Raji (cell line): ENCODE measurements at regions not wholly inside any gene's neighbourhood (a gene's known extent, or its start where the extent isn't known, plus 50 kb on each side); places are given as distances from the start of the nearest gene placed in this dataset.

Experiments used
- POLR2A ChIP-seq: IDR thresholded peaks from 2 replicates; pipeline ENCODE4 v1.6.1; 2011; ENCODE audit warnings: low read depth, low read length, control low read depth; ENCODE audit not compliant: insufficient read depth

DNA sequence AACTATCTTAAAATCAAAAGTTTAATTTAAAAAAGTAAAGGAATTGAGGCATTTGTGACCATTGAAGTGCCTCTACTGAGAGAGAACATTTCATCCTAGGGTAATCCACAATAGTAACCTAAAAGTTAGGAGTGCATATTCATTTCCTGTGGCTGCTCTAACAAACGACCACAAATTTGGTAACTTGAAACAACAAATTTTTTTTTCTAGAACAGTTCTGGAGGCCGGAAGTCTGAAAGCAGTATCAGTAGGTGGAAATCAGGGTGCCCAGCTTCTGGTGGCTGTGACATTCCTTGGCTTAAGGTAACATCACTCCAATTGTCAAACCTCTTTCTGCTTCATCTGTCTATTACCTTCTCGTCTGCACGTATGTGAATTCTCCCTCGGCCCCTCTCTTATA is 67.1 kb upstream of the SSBP2 start:
- no peak for TF ChIP-seq POLR2A

DNA sequence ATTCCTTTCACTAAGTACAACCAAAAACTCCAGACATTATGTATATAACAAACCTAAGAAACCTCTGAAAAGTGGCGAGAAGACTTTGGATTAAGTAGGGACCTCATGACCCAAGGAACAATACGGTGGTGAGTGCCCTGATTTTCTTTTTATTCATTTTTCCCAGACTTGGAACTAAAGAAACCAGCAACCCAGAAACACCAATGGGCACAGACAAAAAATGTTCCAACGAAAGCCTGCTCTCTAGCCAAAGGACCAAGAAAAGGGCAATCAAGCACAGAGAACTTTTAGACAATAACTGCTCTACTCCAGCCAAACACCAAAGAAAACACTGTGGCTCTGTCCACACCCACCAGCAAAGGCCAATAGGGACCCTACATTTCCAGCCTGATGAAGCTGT is 66.2 kb upstream of the SSBP2 start:
- no peak for TF ChIP-seq POLR2A

DNA sequence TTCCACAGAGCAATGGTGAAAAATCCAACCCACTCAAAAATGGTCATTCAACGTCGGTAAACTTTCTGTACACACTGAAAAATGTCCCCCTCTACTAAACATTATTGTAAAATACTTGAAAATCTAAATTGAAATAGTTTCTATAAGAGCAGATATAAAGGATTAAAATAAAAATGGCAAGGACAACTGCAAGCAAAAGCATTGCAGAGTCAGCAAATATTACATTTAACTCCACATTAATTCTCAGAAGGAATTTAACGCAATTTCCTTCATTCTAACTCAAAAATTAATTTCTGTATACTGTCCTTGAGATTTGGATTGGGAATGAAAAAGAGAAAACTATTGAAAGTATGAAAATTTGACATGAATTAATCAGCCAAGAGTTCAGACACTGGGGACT is 64.4 kb upstream of the SSBP2 start:
- no peak for TF ChIP-seq POLR2A

DNA sequence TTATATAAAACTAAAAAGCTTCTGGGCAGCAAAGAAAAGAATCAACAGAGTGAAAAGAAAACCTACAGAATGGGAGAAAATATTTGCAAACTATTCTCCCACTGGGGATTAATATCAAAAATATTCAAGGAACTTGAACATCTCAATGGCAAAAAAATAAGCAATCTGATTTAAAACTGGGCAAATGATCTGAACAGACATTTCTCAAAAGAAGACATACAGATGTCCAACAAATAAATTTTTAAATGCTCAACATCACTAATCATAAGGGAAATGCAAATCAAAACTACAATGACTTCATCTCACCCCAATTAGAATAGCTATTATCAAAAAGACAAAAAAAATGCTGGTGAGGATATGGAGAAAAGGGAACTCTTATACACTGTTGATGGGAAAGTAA is 57.2 kb upstream of the SSBP2 start:
- no peak for TF ChIP-seq POLR2A

- no peak for TF ChIP-seq POLR2A
Observed at GRCh38 chr5:81805086-81805485, 54.2 kb upstream of the SSBP2 start.

GRCh38 chr5:81803812-81804211 is 52.9 kb upstream of the SSBP2 start:
- no peak for TF ChIP-seq POLR2A

GRCh38 chr5:81802625-81803024 is 51.7 kb upstream of the SSBP2 start:
- TF ChIP-seq POLR2A, result no peak

GRCh38 chr5:81802020-81802419 is 51.1 kb upstream of the SSBP2 start:
- no peak for TF ChIP-seq POLR2A

DNA sequence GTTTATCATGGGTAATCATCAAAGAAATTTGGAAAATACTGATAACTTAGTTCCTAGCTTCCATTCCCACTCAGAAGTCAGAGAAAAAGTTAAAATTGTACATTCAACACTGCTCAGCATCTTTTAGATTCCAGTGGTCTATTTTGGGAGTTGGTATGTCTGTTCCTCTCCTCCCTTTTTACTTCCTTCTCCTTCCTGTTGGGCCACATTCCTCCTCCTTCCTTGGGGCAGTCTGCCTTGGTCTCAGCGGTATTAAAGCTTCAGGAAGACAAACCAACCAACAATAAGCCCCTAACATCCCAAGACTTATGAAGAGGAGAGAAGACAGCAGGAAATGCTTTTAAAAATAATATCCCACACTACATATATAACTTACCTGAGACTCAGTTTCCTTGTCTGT is 49.9 kb upstream of the SSBP2 start:
- no peak for TF ChIP-seq POLR2A
